Colon (tissue), 2 donors: ENCODE measurements at regions not wholly inside any gene's neighbourhood (a gene's known extent, or its start where the extent isn't known, plus 50 kb on each side); places are given as distances from the start of the nearest gene placed in this dataset.
"Not testable (repeated sequence)": the region's sequence is repeated elsewhere in the genome, so short reads cannot be mapped to it uniquely, and the experiment has no call there.

ENCODE experiments used
- FAIRE-seq: peaks from 2 replicates; lab custom pipeline; 2012; peaks lifted over from hg19 to GRCh38; lab: Jason Lieb, UNC
- donor health status: control.
- donor health status: control.

DNA sequence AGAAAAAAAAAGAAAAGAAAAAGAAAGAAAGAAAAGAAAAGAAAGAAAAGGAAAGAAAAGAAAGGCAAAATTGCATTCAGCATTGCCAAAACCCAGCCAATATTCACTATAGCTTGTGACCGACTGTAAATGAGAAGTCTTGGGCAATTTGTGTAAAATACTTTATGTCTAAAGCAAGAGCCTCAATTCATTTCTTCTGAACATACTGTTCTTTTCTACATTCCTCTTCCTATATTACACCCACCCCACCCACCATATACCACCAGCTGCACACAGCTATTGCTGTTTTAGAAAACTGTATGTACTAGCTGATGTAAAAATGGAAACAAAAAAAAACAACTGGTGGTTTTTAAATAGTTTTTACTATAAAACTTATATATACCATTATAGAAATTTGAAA is 156.9 kb upstream of the TTC29 start:
- FAIRE-seq, result no peak

DNA sequence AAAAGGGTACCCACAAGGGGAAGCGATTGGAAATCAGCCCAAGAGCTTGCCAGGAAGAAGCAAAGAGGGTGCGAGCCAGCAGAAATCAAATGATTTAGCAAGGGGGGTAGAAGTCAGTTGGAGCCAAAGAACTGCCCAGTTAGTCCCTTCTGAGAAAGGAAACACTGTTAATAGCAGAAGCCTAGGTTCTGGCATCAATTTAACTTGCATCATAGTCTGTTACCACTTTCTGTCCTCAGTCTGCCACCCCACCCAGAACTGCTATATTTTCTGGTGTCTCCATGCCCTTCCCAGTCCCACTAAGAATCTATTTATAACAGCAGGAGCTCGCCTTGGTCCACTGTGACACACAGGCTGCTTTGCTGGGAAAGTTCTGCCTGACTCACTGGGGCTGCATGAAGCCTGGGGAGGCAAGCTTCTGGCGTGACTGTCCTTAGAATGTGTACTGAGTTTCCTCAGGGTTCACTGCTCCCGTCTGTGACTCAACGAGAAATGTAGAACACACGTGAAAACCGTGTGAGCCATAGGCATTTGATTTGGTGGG is 157.8 kb upstream of the TTC29 start:
- no peak for FAIRE-seq

DNA sequence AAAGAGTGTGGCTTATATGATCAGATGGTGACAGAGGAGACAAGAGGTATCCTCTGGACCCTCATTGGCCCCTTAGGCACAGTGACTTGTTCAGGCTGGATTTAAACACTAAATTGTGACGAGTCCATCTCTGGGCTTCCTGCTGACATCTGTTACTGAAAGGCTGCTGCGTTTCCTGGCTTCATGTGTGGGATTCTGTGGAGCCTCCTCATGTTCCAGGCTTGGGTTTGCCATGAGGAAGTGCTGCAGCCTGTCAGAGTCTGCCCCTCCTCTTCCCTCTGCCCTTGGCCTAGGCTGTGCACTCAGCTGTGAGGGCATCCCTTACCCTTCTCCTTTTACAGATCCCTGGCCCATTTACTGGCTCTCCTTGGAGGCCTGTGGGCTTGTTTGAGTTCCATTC is 159.1 kb upstream of the TTC29 start:
- FAIRE-seq, result no peak

- FAIRE-seq, result no peak
These were observed 162.7 kb upstream of the TTC29 start for GRCh38 chr4:147108409-147108808.

GRCh38 chr4:147109800-147110199 is 164.1 kb upstream of the TTC29 start:
- no peak for FAIRE-seq

- no peak for FAIRE-seq
These were observed 165.1 kb upstream of the TTC29 start for GRCh38 chr4:147110473-147111367.

- FAIRE-seq, result not testable (repeated sequence)
These were observed 166.5 kb upstream of the TTC29 start for GRCh38 chr4:147112196-147112595.

GRCh38 chr4:147117431-147117830 is 171.8 kb upstream of the TTC29 start:
- FAIRE-seq, result no peak

- FAIRE-seq, result no peak
These were observed 172.9 kb upstream of the TTC29 start for GRCh38 chr4:147118528-147118927.

GRCh38 chr4:147122685-147123084 is 177.0 kb upstream of the TTC29 start:
- FAIRE-seq, result no peak

DNA sequence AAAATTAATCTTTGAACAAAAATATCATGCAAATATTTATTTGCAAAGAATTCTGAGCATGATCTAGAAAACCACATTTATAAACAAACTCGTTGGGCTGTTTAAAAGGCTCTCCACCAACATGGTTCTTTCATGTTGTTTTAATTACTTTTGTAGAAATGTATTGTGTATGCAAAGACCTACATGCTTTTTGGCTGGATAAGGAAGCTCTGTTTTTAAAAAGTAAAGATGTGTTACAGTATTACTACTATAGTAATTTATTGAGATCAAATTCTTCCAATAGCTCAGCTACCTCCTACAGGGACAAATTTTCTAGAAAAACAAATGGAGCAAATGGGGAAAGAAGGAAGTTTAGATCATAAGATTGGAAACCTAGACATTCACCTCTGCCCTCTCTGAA is 177.5 kb upstream of the TTC29 start:
- FAIRE-seq, result no peak

- no peak for FAIRE-seq
These were observed 183.1 kb upstream of the TTC29 start for GRCh38 chr4:147128787-147129186.

GRCh38 chr4:147129687-147130086 is 184.0 kb upstream of the TTC29 start:
- FAIRE-seq, result no peak

- no peak for FAIRE-seq
These were observed 189.0 kb upstream of the TTC29 start for GRCh38 chr4:147134536-147135210.

GRCh38 chr4:147136310-147136709 is 190.6 kb upstream of the TTC29 start:
- FAIRE-seq, result no peak

DNA sequence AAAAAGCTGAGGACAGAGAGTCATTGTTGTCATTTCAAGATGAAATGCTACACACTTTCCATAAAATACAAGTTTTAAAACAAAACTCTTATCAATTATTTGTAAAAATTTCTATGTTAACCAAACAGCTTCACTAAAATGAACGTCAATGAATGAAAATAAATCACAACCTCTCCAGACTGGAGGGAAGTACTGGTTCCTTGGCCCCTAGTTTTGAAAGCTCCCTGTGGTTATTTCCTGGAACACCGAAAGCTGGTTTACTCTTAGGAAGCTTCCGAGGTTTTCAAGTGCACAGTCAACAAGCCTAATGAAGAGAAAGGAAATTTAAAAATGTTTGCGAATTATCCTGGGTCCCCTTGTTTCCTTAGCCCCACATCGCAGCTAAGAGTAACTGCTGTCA is 191.1 kb upstream of the TTC29 start:
- no peak for FAIRE-seq

- FAIRE-seq, result no peak
These were observed 191.6 kb upstream of the TTC29 start for GRCh38 chr4:147137280-147137679.

DNA sequence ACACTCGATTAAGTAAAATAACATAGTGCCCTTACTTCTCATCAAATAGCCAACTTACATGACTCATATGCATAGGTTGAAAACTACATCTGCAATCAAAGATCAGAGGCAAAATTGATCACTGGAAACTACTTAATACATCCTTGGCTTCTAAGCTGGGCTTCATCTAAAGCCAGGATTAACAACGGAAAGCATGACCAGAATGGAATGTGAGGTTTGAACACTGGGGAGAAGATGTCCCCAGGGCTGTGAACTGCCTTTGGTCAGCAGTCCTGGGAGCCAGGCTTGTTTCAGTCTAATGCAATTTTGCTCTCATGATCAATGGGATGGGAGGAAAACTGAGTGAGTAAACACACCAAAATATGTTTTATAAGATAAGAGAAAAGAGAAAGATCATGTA is 192.5 kb upstream of the TTC29 start:
- no peak for FAIRE-seq

DNA sequence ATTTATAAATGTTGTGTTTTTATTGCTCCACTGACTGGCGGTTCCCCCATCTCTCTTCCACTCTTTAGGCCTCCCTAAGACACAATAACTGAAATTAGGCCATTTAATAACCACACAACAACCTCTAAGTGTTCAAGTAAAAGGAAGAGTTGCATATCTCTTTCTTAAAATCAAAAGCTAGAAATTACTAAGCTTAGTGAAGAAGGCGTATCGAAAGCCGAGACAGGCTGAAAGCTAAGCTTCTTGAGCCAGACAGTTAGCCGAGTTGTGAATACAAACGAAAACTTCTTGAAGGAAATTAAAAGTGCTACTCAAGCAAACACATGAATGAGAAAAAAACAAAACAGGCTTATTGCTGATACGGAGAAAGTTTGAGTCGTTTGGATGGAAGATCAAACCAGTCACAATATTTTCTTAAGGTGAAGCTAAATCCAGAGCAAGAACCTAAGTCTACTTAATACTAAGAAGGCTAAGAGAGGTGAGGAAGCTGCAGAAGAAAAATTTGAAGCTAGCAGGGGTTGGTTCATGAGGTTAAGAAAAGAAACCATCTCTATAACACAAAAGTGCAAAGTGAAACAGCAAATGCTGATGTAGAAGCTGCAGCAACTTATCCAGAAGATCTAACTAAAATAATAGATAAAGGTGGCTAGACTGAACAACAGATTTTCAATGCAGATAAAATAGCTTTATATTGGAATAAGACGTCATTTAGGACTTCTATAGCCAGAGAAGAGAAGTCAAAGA is 194.0 kb upstream of the TTC29 start:
- no peak for FAIRE-seq

- no peak for FAIRE-seq
These were observed 206.1 kb upstream of the TTC29 start for GRCh38 chr4:147151763-147152162.

GRCh38 chr4:147157860-147158701 is 212.4 kb upstream of the TTC29 start:
- no peak for FAIRE-seq
